ENCODE measurements at regions not wholly inside any gene's neighbourhood (a gene's known extent, or its start where the extent isn't known, plus 50 kb on each side); places are given as distances from the start of the nearest gene placed in this dataset.

DNA sequence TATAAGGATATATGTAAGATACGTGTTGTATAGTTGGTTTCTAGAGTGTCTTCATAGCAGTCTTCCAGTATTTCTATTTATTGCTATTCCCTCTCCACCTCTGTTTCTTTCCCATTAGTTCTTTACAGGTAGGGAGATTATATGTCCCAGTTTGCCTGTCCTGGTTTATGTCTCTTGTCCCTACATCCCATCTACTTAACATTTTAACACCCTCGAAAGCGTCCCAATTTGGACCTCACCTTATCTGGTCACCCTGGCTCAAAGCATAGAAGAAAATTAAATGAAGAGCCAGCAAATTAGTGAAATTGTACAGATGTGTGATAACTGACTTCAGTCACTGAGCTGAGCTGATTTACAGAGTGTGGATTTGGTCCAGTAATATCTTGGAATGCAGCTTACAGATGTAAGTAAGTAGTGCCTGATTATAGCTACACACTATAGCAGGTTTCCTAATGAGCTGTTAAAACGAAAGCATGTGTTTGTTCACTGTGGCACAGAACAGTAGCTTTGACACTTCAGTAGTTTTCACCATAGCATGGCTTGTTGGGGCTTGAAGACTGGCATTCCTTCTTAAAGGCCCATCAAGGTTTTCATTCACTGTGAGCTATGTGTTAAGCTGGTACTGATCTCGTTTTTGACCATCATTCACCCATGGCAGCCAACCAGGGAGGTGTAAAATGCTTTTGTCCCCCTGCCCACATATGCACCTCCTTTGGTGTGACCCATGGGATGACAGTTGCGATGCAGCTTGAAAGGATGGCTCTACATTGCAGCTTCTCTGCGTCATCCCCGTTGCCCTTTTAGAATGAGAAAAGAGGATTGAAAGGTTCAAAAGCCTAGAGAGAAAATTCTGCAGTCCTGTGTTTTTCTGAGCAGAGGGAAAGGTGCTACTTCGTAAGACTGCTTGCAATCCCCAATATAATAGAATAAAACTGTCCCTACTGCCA, 192.1 kb upstream of the DMRT1 start:
- H3K27ac ChIP-seq (ENCODE audit: low read depth in 2 of 2, low read length in 1 of 2): no peak overlapping the region

GRCh38 chr9:650362-650761, 191.1 kb upstream of the DMRT1 start:
- no peak for TF ChIP-seq SMC3 (IDR thresholded peaks at IDR 0.05; ENCODE audit: low read depth, low read length)
- no peak for TF ChIP-seq FOXJ3 (CRISPR knock-in tag; IDR thresholded peaks at IDR 0.05)
- no peak for TF ChIP-seq RAD21 (IDR thresholded peaks at IDR 0.05; ENCODE audit: low read length)
- no peak for TF ChIP-seq TEAD4 (IDR thresholded peaks at IDR 0.05; ENCODE audit: borderline replicate concordance, insufficient read depth)
- TF ChIP-seq GABPA (IDR thresholded peaks at IDR 0.05; ENCODE audit: low read depth): no peak
- TF ChIP-seq TAF1 (IDR thresholded peaks at IDR 0.05; ENCODE audit: borderline replicate concordance, low read depth, low read length): no peak
- no peak for TF ChIP-seq YY1 (IDR thresholded peaks at IDR 0.05; ENCODE audit: low read depth)
- TF ChIP-seq FOXM1 (IDR thresholded peaks at IDR 0.05; ENCODE audit: low read depth): no peak
- Histone ChIP-seq H3K4me2 (peak overlapping the region; percentile 71), H3K79me2 (ENCODE audit: insufficient read depth) (no peaks in the 10 kb centered on the region), H3K4me3 (ENCODE audit: low read depth in 2 of 2, low read length in 1 of 2) (peak overlapping the region in 1 of 2 experiments; percentile 34; a peak in 2 of 4 replicates), H2AFZ (ENCODE audit: low read depth) (peak overlapping the region; percentile 45; the same call in 1 of the 2 replicates), H4K20me1 (ENCODE audit: insufficient read depth) (no peaks in the 10 kb centered on the region), H3F3A (replicated peaks; ENCODE audit: insufficient read depth) (no peaks in the 10 kb centered on the region), H3K36me3 (replicated peaks in 1 of 2; ENCODE audit: control insufficient read depth in 1 of 2, insufficient read depth in 2 of 2, low read length in 1 of 2) (no peaks in the 10 kb centered on the region), H3K27ac (ENCODE audit: low read depth in 2 of 2, low read length in 1 of 2) (no peak overlapping the region), H3K9me2 (no peaks in the 10 kb centered on the region), H3K9ac (no peak overlapping the region), H3K9me3 (no peaks in the 10 kb centered on the region), H3K4me1 (ENCODE audit: control insufficient read depth in 1 of 2, insufficient read depth in 2 of 2, low read depth in 1 of 2, low read length in 1 of 2) (no peaks in the 10 kb centered on the region), H3K27me3 (ENCODE audit: insufficient read depth) (0 out of 2 replicates have a peak, but pooled peaks cover 1% of the 10 kb centered on the region)
- ChIA-PET POLR2A (no interaction called here), CTCF (no interaction called here)
- 42% methylated on average over 1 of the region's 1 CpG for WGBS (ENCODE audit: low lambda C conversion rate)
- DNase-seq: no peak

More for the DNA sequence above, 192.1 kb upstream of the DMRT1 start:
- Histone ChIP-seq H3K9me2 (no peaks in the 10 kb centered on the region), H3F3A (replicated peaks; ENCODE audit: insufficient read depth) (no peaks in the 10 kb centered on the region), H3K27me3 (ENCODE audit: insufficient read depth) (no peaks in the 10 kb centered on the region), H2AFZ (ENCODE audit: low read depth) (peak overlapping the region; percentile 45; the same call in 1 of the 2 replicates), H3K4me2 (peak overlapping the region; percentile 71), H3K79me2 (ENCODE audit: insufficient read depth) (no peaks in the 10 kb centered on the region), H3K4me3 (ENCODE audit: low read depth in 2 of 2, low read length in 1 of 2) (peak overlapping the region in 1 of 2 experiments; percentile 34; a peak in 2 of 4 replicates), H4K20me1 (ENCODE audit: insufficient read depth) (no peaks in the 10 kb centered on the region), H3K9me3 (no peaks in the 10 kb centered on the region), H3K9ac (no peak overlapping the region), H3K36me3 (replicated peaks in 1 of 2; ENCODE audit: control insufficient read depth in 1 of 2, insufficient read depth in 2 of 2, low read length in 1 of 2) (no peaks in the 10 kb centered on the region), H3K4me1 (ENCODE audit: control insufficient read depth in 1 of 2, insufficient read depth in 2 of 2, low read depth in 1 of 2, low read length in 1 of 2) (no peaks in the 10 kb centered on the region)
- DNase-seq: no peak
- ChIA-PET POLR2A (no interaction called here), CTCF (no interaction called here)
- WGBS (ENCODE audit: low lambda C conversion rate): 18% methylated on average over 9 of the region's 9 CpGs
- TF ChIP-seq FOXJ3 (CRISPR knock-in tag; IDR thresholded peaks at IDR 0.05) (no peak), TEAD4 (IDR thresholded peaks at IDR 0.05; ENCODE audit: borderline replicate concordance, insufficient read depth) (no peak), EP300 (IDR thresholded peaks at IDR 0.05; ENCODE audit: borderline replicate concordance in 1 of 2, low read depth in 1 of 2, low read length in 1 of 2) (no peak)
- TF ChIP-seq, protein P1, sequence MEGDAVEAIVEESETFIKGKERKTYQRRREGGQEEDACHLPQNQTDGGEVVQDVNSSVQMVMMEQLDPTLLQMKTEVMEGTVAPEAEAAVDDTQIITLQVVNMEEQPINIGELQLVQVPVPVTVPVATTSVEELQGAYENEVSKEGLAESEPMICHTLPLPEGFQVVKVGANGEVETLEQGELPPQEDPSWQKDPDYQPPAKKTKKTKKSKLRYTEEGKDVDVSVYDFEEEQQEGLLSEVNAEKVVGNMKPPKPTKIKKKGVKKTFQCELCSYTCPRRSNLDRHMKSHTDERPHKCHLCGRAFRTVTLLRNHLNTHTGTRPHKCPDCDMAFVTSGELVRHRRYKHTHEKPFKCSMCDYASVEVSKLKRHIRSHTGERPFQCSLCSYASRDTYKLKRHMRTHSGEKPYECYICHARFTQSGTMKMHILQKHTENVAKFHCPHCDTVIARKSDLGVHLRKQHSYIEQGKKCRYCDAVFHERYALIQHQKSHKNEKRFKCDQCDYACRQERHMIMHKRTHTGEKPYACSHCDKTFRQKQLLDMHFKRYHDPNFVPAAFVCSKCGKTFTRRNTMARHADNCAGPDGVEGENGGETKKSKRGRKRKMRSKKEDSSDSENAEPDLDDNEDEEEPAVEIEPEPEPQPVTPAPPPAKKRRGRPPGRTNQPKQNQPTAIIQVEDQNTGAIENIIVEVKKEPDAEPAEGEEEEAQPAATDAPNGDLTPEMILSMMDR (IDR thresholded peaks at IDR 0.05): no peak

Data from SK-N-SH (cell line).